GM19043 (cell line): ENCODE measurements at regions not wholly inside any gene's neighbourhood (a gene's known extent, or its start where the extent isn't known, plus 50 kb on each side); places are given as distances from the start of the nearest gene placed in this dataset.
A peak's percentile ranks its signal among the peaks of the same experiment; 100 is the strongest.

Experiments
- ATAC-seq: cut with Tn5 transposase; IDR thresholded peaks from one replicate; pipeline ENCODE4 v1.9.1; 2021; ENCODE audit warnings: low read depth; ENCODE audit not compliant: unreplicated experiment

DNA sequence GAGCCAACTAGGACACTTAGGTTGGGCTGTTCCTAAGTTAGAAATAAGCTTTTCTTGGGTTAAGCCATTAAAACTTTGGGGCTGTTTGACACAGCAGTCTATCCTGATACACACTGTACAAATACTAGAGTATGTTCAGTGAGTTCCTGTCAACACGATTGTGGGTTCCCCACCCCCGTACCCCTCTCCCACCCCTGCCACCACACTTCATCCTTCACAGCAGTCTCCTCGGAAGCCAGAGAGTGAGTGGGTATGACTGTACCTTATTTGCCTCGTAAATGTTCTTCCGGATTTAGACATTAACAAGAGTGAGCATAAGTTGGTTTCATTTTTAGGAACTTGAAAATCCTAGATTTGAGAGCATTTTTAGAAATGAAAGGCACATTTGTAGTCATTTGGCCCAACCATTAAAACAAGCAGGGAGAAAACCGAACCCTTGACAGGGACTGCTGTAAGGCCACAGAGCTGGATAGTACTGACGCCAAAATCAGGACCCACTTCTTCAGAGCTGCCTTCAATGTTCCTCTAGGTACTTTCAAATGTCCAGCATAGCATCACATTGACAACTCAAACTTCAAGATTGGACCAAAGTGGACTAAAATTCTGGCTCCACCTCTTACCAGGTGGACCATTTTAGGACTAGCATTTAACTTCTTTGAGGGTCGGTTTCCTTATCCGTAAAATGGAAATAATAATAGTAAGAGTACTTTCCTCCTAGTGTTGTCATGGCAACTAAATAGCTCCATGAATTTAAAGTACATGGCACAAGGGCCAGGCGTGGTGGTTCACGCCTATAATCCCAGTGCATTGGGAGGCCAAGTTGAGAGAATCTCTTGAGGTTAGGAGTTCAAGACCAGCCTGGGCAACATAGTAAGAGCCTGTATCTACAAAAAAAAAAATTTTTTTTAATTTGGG lies 166.3 kb upstream of the SERTAD2 start:
- peak; percentile 81 for ATAC-seq

DNA sequence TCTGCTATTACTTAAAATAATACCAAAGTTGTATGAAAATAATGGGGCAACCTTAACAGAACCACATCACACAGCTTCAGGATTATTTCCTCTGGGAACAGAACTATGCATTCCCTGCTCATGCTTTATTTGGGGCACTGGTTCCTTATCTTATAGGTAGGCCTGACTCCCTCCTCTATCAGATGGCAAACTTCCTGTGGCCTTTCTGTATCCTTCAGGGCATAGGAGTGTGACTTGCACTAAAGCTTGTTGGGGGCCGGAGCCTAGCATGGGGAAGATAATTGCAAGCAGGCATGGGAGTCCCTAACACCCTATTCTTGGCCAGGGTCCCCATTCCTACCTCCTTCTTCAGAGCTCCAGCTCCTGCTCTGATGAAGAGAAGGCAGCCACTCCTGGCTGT lies 167.2 kb upstream of the SERTAD2 start:
- no peak for ATAC-seq

GRCh38 chr2:64823794-64824193 lies 165.4 kb upstream of the SLC1A4 start:
- no peak for ATAC-seq

DNA sequence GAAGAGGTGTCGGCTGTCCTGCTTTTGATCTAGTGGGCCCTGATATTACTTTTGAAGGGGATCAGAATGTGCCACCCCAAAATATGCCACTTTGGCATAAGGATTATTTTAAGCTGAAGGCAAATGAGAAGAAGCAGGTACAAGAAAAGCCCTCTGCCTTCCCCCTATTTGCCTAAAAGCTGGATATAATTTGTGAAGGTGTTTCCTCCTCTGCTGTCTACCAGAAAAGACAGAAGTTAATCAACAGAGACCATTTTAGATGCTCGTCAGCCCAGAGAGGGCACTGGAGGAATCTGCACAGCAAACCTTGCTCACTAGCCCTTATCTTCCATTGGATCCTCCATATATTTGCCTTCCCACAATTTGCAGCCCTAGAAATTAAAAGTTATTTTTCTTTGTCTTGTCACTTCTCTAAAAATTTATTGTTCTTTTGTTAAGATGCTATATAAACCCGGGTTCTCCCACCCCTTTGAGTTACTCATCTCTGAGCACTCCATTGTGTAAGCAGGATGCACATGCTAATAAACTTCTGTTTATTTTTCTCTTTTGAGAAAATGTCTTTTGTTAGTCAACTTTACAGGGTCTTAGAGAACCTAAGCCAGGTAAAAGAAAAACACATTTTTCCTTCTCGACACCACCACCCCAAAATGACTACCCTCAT lies 163.2 kb upstream of the SLC1A4 start:
- no peak for ATAC-seq

GRCh38 chr2:64826703-64827102 lies 162.5 kb upstream of the SLC1A4 start:
- no peak for ATAC-seq

DNA sequence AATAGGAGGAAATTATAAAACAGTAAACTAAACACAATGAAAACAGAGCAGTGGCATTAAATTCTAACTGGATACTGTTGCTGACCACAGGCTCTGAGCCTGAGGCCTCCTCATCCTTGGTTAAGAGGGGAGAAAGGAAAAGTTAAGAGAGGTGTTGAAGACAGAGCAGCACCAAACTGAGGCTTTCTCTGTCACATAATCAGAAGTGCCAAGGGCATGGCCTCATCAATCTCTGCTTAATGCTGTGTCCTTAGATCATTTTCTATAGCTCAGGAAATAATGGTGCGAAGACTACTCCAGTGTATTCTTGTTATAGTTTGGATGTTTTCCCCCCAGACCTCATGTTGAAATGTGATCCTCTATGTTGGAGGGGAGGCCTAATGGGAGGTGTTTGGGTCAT lies 160.9 kb upstream of the SLC1A4 start:
- no peak for ATAC-seq

- no peak for ATAC-seq
Observed at GRCh38 chr2:64829525-64829924, 159.7 kb upstream of the SLC1A4 start.

DNA sequence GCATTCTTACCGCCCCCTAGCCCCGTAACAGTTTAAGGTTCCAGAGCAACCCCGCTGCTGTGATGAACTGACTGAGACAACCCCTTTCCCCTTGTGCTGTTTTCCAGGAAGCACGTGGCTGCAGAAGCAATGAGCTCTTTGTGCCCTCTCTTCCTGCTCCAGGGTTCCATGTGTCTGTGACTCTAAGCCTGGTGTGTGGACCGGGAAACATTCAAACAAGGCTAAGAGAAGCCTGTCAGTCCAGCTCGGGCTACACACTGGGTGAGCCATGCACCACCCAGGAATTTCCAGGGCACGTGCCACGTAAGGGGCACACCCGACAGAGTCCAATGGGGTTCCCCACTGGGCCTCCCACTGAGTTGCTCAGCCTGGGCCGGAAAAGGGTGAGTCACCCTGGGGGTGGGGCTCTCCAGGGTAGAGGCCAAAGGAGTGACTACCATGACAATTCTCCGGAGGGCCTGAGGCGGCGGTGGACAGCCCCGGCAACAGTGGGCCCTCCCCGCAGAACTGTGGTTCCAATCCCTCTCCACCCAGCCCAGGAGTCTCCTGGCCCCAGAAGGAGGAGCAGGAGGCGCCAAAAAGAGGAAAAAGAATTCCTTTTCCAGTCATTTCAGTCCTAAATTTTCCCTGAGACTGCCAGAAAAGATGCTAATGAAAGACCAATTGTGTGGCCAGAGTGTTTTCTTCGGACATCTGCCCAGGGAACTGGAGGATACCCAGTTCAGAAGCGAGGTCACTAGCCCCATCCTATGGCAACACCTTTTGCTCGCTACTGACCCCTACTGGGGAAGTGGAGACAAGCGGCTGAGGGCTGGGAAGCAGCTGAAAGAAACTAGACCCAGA lies 157.8 kb upstream of the SLC1A4 start:
- ATAC-seq: peak; percentile 76

- ATAC-seq: no peak
Observed at GRCh38 chr2:64831977-64832328, 157.2 kb upstream of the SLC1A4 start.

- no peak for ATAC-seq
Observed at GRCh38 chr2:64832936-64833335, 156.3 kb upstream of the SLC1A4 start.

GRCh38 chr2:64836566-64836965 lies 152.6 kb upstream of the SLC1A4 start:
- ATAC-seq: no peak

- no peak for ATAC-seq
Observed at GRCh38 chr2:64837116-64837731, 152.0 kb upstream of the SLC1A4 start.

- no peak for ATAC-seq
Observed at GRCh38 chr2:64837925-64838641, 151.1 kb upstream of the SLC1A4 start.

GRCh38 chr2:64838817-64839216 lies 150.4 kb upstream of the SLC1A4 start:
- no peak for ATAC-seq

DNA sequence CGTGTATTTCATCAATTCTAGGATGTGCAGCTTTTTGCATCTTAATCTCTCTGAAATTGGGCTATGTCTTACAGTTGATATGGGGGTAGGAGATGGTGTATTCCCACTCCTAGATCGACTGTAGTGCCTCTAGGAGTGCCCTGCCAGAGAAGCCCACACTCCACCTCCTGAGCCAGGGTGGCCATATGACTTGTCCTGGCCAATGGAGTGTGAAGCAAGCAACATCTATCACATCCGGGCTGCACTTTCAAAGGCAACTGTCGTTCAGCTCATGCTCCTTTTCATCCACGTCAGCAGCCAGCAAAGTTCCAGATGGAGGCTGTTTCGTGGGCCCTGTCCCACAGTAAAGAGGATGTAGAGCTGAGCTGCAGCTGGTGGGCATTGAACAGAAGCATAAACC lies 149.4 kb upstream of the SLC1A4 start:
- ATAC-seq: peak; percentile 76

DNA sequence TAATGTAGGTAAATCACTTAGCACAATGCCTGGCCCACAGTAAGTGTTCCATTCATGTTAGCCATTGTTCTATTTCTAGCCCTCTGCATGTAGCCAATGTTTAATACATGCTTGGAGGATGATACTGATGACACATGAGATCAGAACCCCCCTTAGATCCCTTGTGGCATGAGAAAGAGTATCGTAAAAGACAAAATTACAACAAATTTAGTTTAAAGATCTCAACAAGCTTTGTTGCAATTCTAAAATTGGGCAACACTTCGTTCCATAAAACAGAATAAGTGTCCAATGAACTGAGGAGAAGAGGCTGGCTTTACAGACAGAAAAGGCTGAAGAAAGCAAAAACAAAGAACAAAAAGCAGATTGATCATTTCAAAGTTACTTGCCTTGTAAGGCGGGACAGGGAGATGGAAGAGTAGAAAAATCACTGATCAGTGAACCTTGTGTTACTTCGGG lies 148.7 kb upstream of the SLC1A4 start:
- no peak for ATAC-seq

DNA sequence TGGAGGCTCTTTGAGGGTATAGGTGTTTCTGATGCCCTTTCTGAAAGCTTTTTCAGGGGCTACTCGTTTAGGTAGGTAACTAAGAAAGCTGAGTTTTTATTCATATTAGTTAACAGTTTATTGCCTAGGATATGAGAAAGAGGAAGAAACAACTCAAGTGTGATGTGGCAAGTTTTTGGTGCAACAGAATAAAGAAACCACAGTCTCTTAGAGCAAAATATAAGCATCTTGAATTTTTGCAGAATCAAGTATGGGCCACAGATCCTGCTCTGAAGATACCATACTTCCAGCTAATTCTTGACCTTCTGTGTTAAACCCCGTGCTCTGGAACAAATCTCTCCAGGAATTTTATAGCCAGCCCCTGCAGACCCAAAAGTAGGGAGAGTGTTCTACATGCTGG lies 147.7 kb upstream of the SLC1A4 start:
- no peak for ATAC-seq

GRCh38 chr2:64842030-64842429 lies 147.2 kb upstream of the SLC1A4 start:
- ATAC-seq: no peak

GRCh38 chr2:64844087-64844486 lies 145.1 kb upstream of the SLC1A4 start:
- ATAC-seq: no peak

- no peak for ATAC-seq
Observed at GRCh38 chr2:64845273-64845905, 143.8 kb upstream of the SLC1A4 start.
